Right lobe of liver (tissue), 4 donors: ENCODE measurements at regions not wholly inside any gene's neighbourhood (a gene's known extent, or its start where the extent isn't known, plus 50 kb on each side); places are given as distances from the start of the nearest gene placed in this dataset.

Experiments
- CTCF ChIP-seq, 4 donors: fragments of 200-600 bp in 3 of 4; fragments of 450-650 bp in 1 of 4; IDR thresholded peaks; one replicate each; pipeline versions ENCODE4 v1.5.1 to v1.8.0; 2016 to 2022; ENCODE audit warnings: antibody characterized with exemption in 4 of 4, mild to moderate bottlenecking in 2 of 4
- POLR2A ChIP-seq: fragments of 450-650 bp; IDR thresholded peaks from one replicate; pipeline ENCODE4 v1.6.1; 2017; ENCODE audit warnings: antibody characterized with exemption, mild to moderate bottlenecking
- donor health status: DM: no; HTN: no; CAD: no.
- donor health status: DM: no; HTN: no; CAD: no.
- donor health status: DM: no; HTN: yes; CAD: no.

- no peak for TF ChIP-seq CTCF (IDR thresholded peaks at IDR 0.05)
- TF ChIP-seq POLR2A, result no peak
Measured at GRCh38 chr2:81363800-81364199, 1059.2 kb upstream of the LRRTM1 start.
